HEK293 (cell line): ENCODE measurements at regions not wholly inside any gene's neighbourhood (a gene's known extent, or its start where the extent isn't known, plus 50 kb on each side); places are given as distances from the start of the nearest gene placed in this dataset.

Experiments used
- CTCF ChIA-PET: fragments of 350-600 bp; formaldehyde crosslinking; extraction: SDS; loops from one replicate; lab custom pipeline; 2021; ENCODE audit warnings: antibody characterized with exemption; lab: Yijun Ruan, JAX
- POLR2A ChIA-PET: fragments of 300-600 bp; formaldehyde crosslinking; extraction: SDS; loops from one replicate; lab custom pipeline; 2020; ENCODE audit warnings: antibody characterized with exemption, inconsistent platforms; lab: Yijun Ruan, JAX
- H3K27ac ChIP-seq: fragments of 200-500 bp; sonication (Bioruptor generic); 2 replicates; pipeline ENCODE4 v1.5.1; 2014; ENCODE audit warnings: low read depth, low read length, control low read depth, inconsistent platforms; ENCODE audit errors: extremely low read depth
- H3K36me3 ChIP-seq, 2 experiments: fragments of 200-500 bp in 1 of 2; sonication (Bioruptor generic) in 1 of 2; 1 replicate in 1 of 2; 2 replicates in 1 of 2; pipeline ENCODE4 v1.5.1; 2014 to 2017; ENCODE audit warnings: inconsistent platforms in 2 of 2, low read length in 2 of 2; ENCODE audit not compliant: control insufficient read depth in 2 of 2, insufficient read depth in 1 of 2
- H3K4me1 ChIP-seq: fragments of 200-500 bp; sonication (Bioruptor generic); 2 replicates; pipeline ENCODE4 v1.5.1; 2014; ENCODE audit warnings: mild to moderate bottlenecking, low read length, inconsistent platforms; ENCODE audit not compliant: control insufficient read depth, insufficient read depth
- H3K4me3 ChIP-seq: 2 replicates; pipeline ENCODE4 v1.5.1; 2011; ENCODE audit warnings: low read depth, mild to moderate bottlenecking, control low read depth, low read length, moderate library complexity
- H3K9me3 ChIP-seq: fragments of 200-500 bp; sonication (Bioruptor generic); 2 replicates; pipeline ENCODE4 v1.5.1; 2014; ENCODE audit warnings: low read depth, low read length, inconsistent platforms; ENCODE audit not compliant: control insufficient read depth, insufficient read depth
- HOXC10 ChIP-seq: sonication (generic); formaldehyde crosslinking; IDR thresholded peaks from 2 replicates; pipeline ENCODE4 v1.8.1; 2023; ENCODE audit warnings: mild to moderate bottlenecking, missing genetic modification reagents
- KLF1 ChIP-seq: fragments of 450-650 bp; formaldehyde crosslinking; IDR thresholded peaks from 2 replicates; pipeline ENCODE4 v1.5.1; 2016; ENCODE audit warnings: missing biosample characterization, missing genetic modification characterization
- KLF16 ChIP-seq: fragments of 450-650 bp; formaldehyde crosslinking; IDR thresholded peaks from 2 replicates; pipeline ENCODE4 v1.5.1; 2017; ENCODE audit warnings: missing biosample characterization, missing genetic modification characterization
- PRDM1 ChIP-seq: fragments of 450-650 bp; formaldehyde crosslinking; IDR thresholded peaks from 2 replicates; pipeline ENCODE4; 2016; ENCODE audit warnings: missing biosample characterization, missing genetic modification characterization
- RBAK ChIP-seq: fragments of 450-650 bp; formaldehyde crosslinking; IDR thresholded peaks from 2 replicates; pipeline ENCODE4 v1.5.1; 2016; ENCODE audit warnings: missing biosample characterization, missing genetic modification characterization
- ZBTB20 ChIP-seq: fragments of 450-650 bp; formaldehyde crosslinking; IDR thresholded peaks from 2 replicates; pipeline ENCODE4 v1.5.1; 2016; ENCODE audit warnings: missing biosample characterization, missing genetic modification characterization
- ZBTB26 ChIP-seq: fragments of 450-650 bp; formaldehyde crosslinking; optimal IDR thresholded peaks from 2 replicates; pipeline ENCODE3; 2016; ENCODE audit warnings: missing biosample characterization, mild to moderate bottlenecking, missing genetic modification characterization
- ZBTB7A ChIP-seq: fragments of 450-650 bp; formaldehyde crosslinking; IDR thresholded peaks from 2 replicates; pipeline ENCODE4 v1.5.1; 2016; ENCODE audit warnings: low read depth, missing biosample characterization, missing genetic modification characterization
- ZNF157 ChIP-seq: fragments of 450-650 bp; formaldehyde crosslinking; IDR thresholded peaks from 2 replicates; pipeline ENCODE4 v1.5.1; 2016; ENCODE audit warnings: missing biosample characterization, missing genetic modification characterization
- ZNF223 ChIP-seq: fragments of 450-650 bp; formaldehyde crosslinking; IDR thresholded peaks from 2 replicates; pipeline ENCODE4 v1.5.1; 2016; ENCODE audit warnings: missing biosample characterization, missing genetic modification characterization
- ZNF274 ChIP-seq, 2 experiments: fragments of 200-500 bp in 1 of 2; fragments of 450-650 bp in 1 of 2; sonication (Bioruptor generic) in 1 of 2; formaldehyde crosslinking in 1 of 2; IDR thresholded peaks; 2 replicates each; pipeline versions ENCODE4 v1.5.1 to v1.6.1; 2014 to 2016; ENCODE audit warnings: borderline replicate concordance in 1 of 2, inconsistent platforms in 1 of 2, low read length in 1 of 2, missing biosample characterization in 1 of 2, missing genetic modification characterization in 1 of 2
- ZNF292 ChIP-seq: fragments of 450-650 bp; formaldehyde crosslinking; IDR thresholded peaks from 2 replicates; pipeline ENCODE4 v1.5.1; 2016; ENCODE audit warnings: low read depth, missing biosample characterization, missing genetic modification characterization, borderline replicate concordance
- ZNF302 ChIP-seq: fragments of 450-650 bp; formaldehyde crosslinking; IDR thresholded peaks from 2 replicates; pipeline ENCODE4 v1.5.1; 2016; ENCODE audit warnings: missing biosample characterization, missing genetic modification characterization, low read depth
- ZNF324 ChIP-seq: fragments of 450-650 bp; formaldehyde crosslinking; IDR thresholded peaks from 2 replicates; pipeline ENCODE4 v1.5.1; 2016; ENCODE audit warnings: missing biosample characterization, missing genetic modification characterization
- ZNF416 ChIP-seq: fragments of 450-650 bp; formaldehyde crosslinking; IDR thresholded peaks from 2 replicates; pipeline ENCODE4 v1.5.1; 2016; ENCODE audit warnings: missing biosample characterization, missing genetic modification characterization
- ZNF433 ChIP-seq: fragments of 450-650 bp; formaldehyde crosslinking; IDR thresholded peaks from 2 replicates; pipeline ENCODE4 v1.5.1; 2016; ENCODE audit warnings: missing biosample characterization, missing genetic modification characterization, low read depth
- ZNF513 ChIP-seq: fragments of 450-650 bp; IDR thresholded peaks from 2 replicates; pipeline ENCODE4 v1.5.1; 2018; ENCODE audit warnings: missing biosample characterization, missing genetic modification characterization
- ZNF560 ChIP-seq: fragments of 450-650 bp; formaldehyde crosslinking; IDR thresholded peaks from 2 replicates; pipeline ENCODE4 v1.5.1; 2017; ENCODE audit warnings: missing biosample characterization, missing genetic modification characterization, borderline replicate concordance
- ZNF654 ChIP-seq: fragments of 450-650 bp; formaldehyde crosslinking; IDR thresholded peaks from 2 replicates; pipeline ENCODE4 v1.5.1; 2016; ENCODE audit warnings: low read depth, missing biosample characterization, missing genetic modification characterization
- ZNF704 ChIP-seq: fragments of 450-650 bp; formaldehyde crosslinking; IDR thresholded peaks from 2 replicates; pipeline ENCODE4 v1.5.1; 2016; ENCODE audit warnings: missing biosample characterization, missing genetic modification characterization
- ZNF768 ChIP-seq: fragments of 450-650 bp; formaldehyde crosslinking; IDR thresholded peaks from 2 replicates; pipeline ENCODE4 v1.5.1; 2018; ENCODE audit warnings: missing biosample characterization, mild to moderate bottlenecking, missing genetic modification characterization
- ZNF777 ChIP-seq: fragments of 450-650 bp; formaldehyde crosslinking; IDR thresholded peaks from 2 replicates; pipeline ENCODE4 v1.5.1; 2017; ENCODE audit warnings: missing biosample characterization, missing genetic modification characterization, borderline replicate concordance
- ZNF843 ChIP-seq: fragments of 450-650 bp; formaldehyde crosslinking; IDR thresholded peaks from 2 replicates; pipeline ENCODE4 v1.5.1; 2016; ENCODE audit warnings: missing biosample characterization, missing genetic modification characterization

- no peak overlapping the region for H3K27ac ChIP-seq
- H3K4me3 ChIP-seq = no peak overlapping the region
- no peaks in the 10 kb centered on the region for H3K4me1 ChIP-seq
- ChIA-PET POLR2A (no interaction called here), CTCF (interaction anchor here (1.0 kb wide), 1 partner anchor 38 kb away, joined by 3 read pairs; no protein-coding TSS in a partner anchor)
- TF ChIP-seq ZBTB26 (tag by site-specific recombination) (no peak), ZNF704 (tag by site-specific recombination) (no peak), KLF1 (tag by site-specific recombination) (no peak), ZNF302 (tag by site-specific recombination) (no peak), ZNF654 (no peak), ZNF768 (tag by site-specific recombination) (no peak), ZNF274 (IDR thresholded peaks at IDR 0.05; ENCODE audit: low read length) (no peak), ZNF274 (tag by site-specific recombination; IDR thresholded peaks at IDR 0.05; ENCODE audit: borderline replicate concordance) (no peak), KLF16 (tag by site-specific recombination) (no peak), ZNF416 (tag by site-specific recombination) (no peak), HOXC10 (CRISPR knock-in tag) (no peak), ZNF223 (tag by site-specific recombination) (no peak)
- H3K9me3 ChIP-seq = no peaks in the 10 kb centered on the region
- no peaks in the 10 kb centered on the region for H3K36me3 ChIP-seq
These were observed 317.4 kb downstream of the MAN2A1 start for GRCh38 chr5:110007101-110007500.

- Histone ChIP-seq H3K4me3 (no peak overlapping the region), H3K9me3 (no peaks in the 10 kb centered on the region), H3K36me3 (no peaks in the 10 kb centered on the region)
- CTCF ChIA-PET = no interaction called here
- no peak for TF ChIP-seq ZNF843
- TF ChIP-seq ZBTB20 (tag by site-specific recombination) = no peak
- TF ChIP-seq ZBTB7A (tag by site-specific recombination) = no peak
- no peak for TF ChIP-seq ZNF157 (tag by site-specific recombination)
- TF ChIP-seq ZNF292 (tag by site-specific recombination) = no peak
- TF ChIP-seq ZNF513 (tag by site-specific recombination) = no peak
- no peak for TF ChIP-seq RBAK (tag by site-specific recombination)
- no peak for TF ChIP-seq ZNF324 (tag by site-specific recombination)
- TF ChIP-seq ZNF560 (tag by site-specific recombination) = no peak
- TF ChIP-seq ZNF433 (tag by site-specific recombination) = no peak
- no peak for TF ChIP-seq ZNF777 (tag by site-specific recombination)
- no peak for TF ChIP-seq PRDM1 (tag by site-specific recombination)
- TF ChIP-seq, all 188 proteins: peak for 0
- H3K27ac ChIP-seq = no peak overlapping the region
- no peaks in the 10 kb centered on the region for H3K4me1 ChIP-seq
- POLR2A ChIA-PET = no interaction called here
These were observed 318.4 kb downstream of the MAN2A1 start for GRCh38 chr5:110008131-110008530.
